H1 (cell line): ENCODE measurements at regions not wholly inside any gene's neighbourhood (a gene's known extent, or its start where the extent isn't known, plus 50 kb on each side); places are given as distances from the start of the nearest gene placed in this dataset.

Source experiments
- CTCF ChIA-PET: fragments of 300-600 bp; sonication (Branson Sonifier 250); formaldehyde crosslinking; loops from one replicate; lab custom pipeline; 2021; ENCODE audit not compliant: partially characterized antibody; lab: Charles Lee
- POLR2A ChIA-PET: fragments of 300-600 bp; sonication (Branson Sonifier 250); formaldehyde crosslinking; loops from one replicate; lab custom pipeline; 2021; ENCODE audit warnings: inconsistent platforms; ENCODE audit not compliant: partially characterized antibody; lab: Charles Lee
- DNase-seq, 2 experiments: peaks; one replicate each; pipeline versions ENCODE4 v3.0.0 to v3.0.0-alpha.2; 2010 to 2022; ENCODE audit warnings: low spot score in 2 of 2, low read depth in 1 of 2, mixed read lengths in 1 of 2
- FAIRE-seq: peaks from 2 replicates; lab custom pipeline; 2011; peaks lifted over from hg19 to GRCh38; lab: Jason Lieb, UNC
- H2AFZ ChIP-seq: 2 replicates; pipeline ENCODE4 v1.8.1; 2012; ENCODE audit warnings: low read length, inconsistent platforms
- H2AK5ac ChIP-seq: 2 replicates; pipeline ENCODE4 v1.6.1; 2013; ENCODE audit warnings: low read depth, low read length
- H2BK120ac ChIP-seq: replicated peaks from 2 replicates; pipeline ENCODE3; 2013; ENCODE audit warnings: low read depth, low read length, inconsistent platforms
- H2BK12ac ChIP-seq: 2 replicates; pipeline ENCODE4 v1.6.1; 2013; ENCODE audit warnings: low read depth, low read length
- H2BK15ac ChIP-seq: 2 replicates; pipeline ENCODE4 v1.6.1; 2013; ENCODE audit warnings: low read length
- H2BK20ac ChIP-seq: 2 replicates; pipeline ENCODE4 v1.6.1; 2013; ENCODE audit warnings: low read length
- H2BK5ac ChIP-seq: 2 replicates; pipeline ENCODE4 v1.6.1; 2013; ENCODE audit warnings: low read depth, low read length
- H3K14ac ChIP-seq: 2 replicates; pipeline ENCODE4 v1.6.1; 2013; ENCODE audit warnings: inconsistent platforms; ENCODE audit not compliant: insufficient read length
- H3K18ac ChIP-seq: 2 replicates; pipeline ENCODE4 v1.6.1; 2013; ENCODE audit warnings: low read length; ENCODE audit errors: extremely low read depth
- H3K23ac ChIP-seq: 2 replicates; pipeline ENCODE4 v1.6.1; 2013; ENCODE audit warnings: inconsistent platforms; ENCODE audit not compliant: insufficient read length
- H3K23me2 ChIP-seq: 2 replicates; pipeline ENCODE4 v1.6.1; 2013; ENCODE audit warnings: low read depth, low read length
- H3K27ac ChIP-seq: 2 replicates; pipeline ENCODE4 v1.6.1; 2011; ENCODE audit warnings: low read depth, low read length, inconsistent platforms
- H3K27me3 ChIP-seq, 4 experiments: replicated peaks in 1 of 4; 1 replicate in 1 of 4; 2 replicates in 3 of 4; pipeline versions ENCODE4 v1.6.1 to v1.8.1; 2011 to 2013; ENCODE audit warnings: low read length in 3 of 4, mild to moderate bottlenecking in 3 of 4, inconsistent platforms in 2 of 4, mixed read lengths in 2 of 4, moderate library complexity in 1 of 4; ENCODE audit not compliant: control insufficient read depth in 3 of 4, insufficient read depth in 3 of 4; ENCODE audit errors: extremely low read depth in 1 of 4
- H3K36me3 ChIP-seq, 4 experiments: 2 replicates each; pipeline versions ENCODE4 v1.6.1 to v1.8.1; 2011 to 2013; ENCODE audit warnings: mild to moderate bottlenecking in 4 of 4, low read length in 3 of 4, moderate library complexity in 2 of 4, control low read depth in 1 of 4, inconsistent platforms in 1 of 4; ENCODE audit not compliant: insufficient read depth in 4 of 4, control insufficient read depth in 2 of 4
- H3K4ac ChIP-seq: replicated peaks from 2 replicates; pipeline ENCODE3; 2013; ENCODE audit warnings: low read length, low read depth, mixed read lengths, inconsistent platforms; ENCODE audit not compliant: insufficient read length
- H3K4me1 ChIP-seq, 4 experiments: replicated peaks in 1 of 4; 1 replicate in 1 of 4; 2 replicates in 3 of 4; pipeline versions ENCODE4 v1.6.1 to v1.8.1; 2011 to 2013; ENCODE audit warnings: low read length in 3 of 4, inconsistent platforms in 2 of 4, mixed read lengths in 1 of 4; ENCODE audit not compliant: insufficient read depth in 4 of 4, control insufficient read depth in 3 of 4
- H3K4me2 ChIP-seq, 2 experiments: 2 replicates each; pipeline versions ENCODE4 v1.6.1 to v1.8.1; 2011 to 2013; ENCODE audit warnings: low read depth in 2 of 2, low read length in 2 of 2, control low read depth in 1 of 2, inconsistent platforms in 1 of 2, mild to moderate bottlenecking in 1 of 2; ENCODE audit not compliant: insufficient read depth in 1 of 2
- H3K4me3 ChIP-seq, 4 experiments: fragments of 200-600, 300-600 bp in 1 of 4; sonication (generic), shearing (Covaris generic), sonication (Bioruptor Twin) in 1 of 4; 2 replicates each; pipeline versions ENCODE4 v1.5.1 to v1.8.1; 2011 to 2016; ENCODE audit warnings: low read length in 4 of 4, low read depth in 3 of 4, control low read depth in 2 of 4, inconsistent platforms in 2 of 4, mild to moderate bottlenecking in 2 of 4, mixed read lengths in 1 of 4, moderate library complexity in 1 of 4; ENCODE audit not compliant: insufficient read depth in 2 of 4; ENCODE audit errors: extremely low read depth in 1 of 4
- H3K56ac ChIP-seq: replicated peaks from 2 replicates; pipeline ENCODE3; 2013; ENCODE audit warnings: low read depth, mild to moderate bottlenecking, mixed read lengths, low read length, inconsistent platforms; ENCODE audit not compliant: insufficient read length
- H3K79me1 ChIP-seq: 2 replicates; pipeline ENCODE4 v1.6.1; 2013; ENCODE audit warnings: low read depth, low read length, control low read depth
- H3K79me2 ChIP-seq, 2 experiments: 2 replicates each; pipeline versions ENCODE4 v1.6.1 to v1.8.1; 2012 to 2013; ENCODE audit warnings: low read length in 2 of 2, mild to moderate bottlenecking in 2 of 2, inconsistent platforms in 1 of 2; ENCODE audit not compliant: insufficient read depth in 2 of 2, control insufficient read depth in 1 of 2
- H3K9ac ChIP-seq, 4 experiments: replicated peaks in 1 of 4; 1 replicate in 1 of 4; 2 replicates in 3 of 4; pipeline versions ENCODE4 v1.6.1 to v1.8.1; 2011 to 2013; ENCODE audit warnings: low read depth in 3 of 4, low read length in 3 of 4, control low read depth in 2 of 4, mild to moderate bottlenecking in 2 of 4, moderate library complexity in 2 of 4, inconsistent platforms in 1 of 4; ENCODE audit errors: extremely low read depth in 1 of 4
- H3K9me3 ChIP-seq, 2 experiments: 2 replicates each; pipeline versions ENCODE4 v1.6.1 to v1.8.1; 2012 to 2013; ENCODE audit warnings: mild to moderate bottlenecking in 2 of 2, moderate library complexity in 2 of 2, control low read depth in 1 of 2, inconsistent platforms in 1 of 2, low read depth in 1 of 2, low read length in 1 of 2, mixed read lengths in 1 of 2; ENCODE audit not compliant: insufficient read depth in 2 of 2
- H4K20me1 ChIP-seq, 2 experiments: replicated peaks in 1 of 2; 2 replicates each; pipeline versions ENCODE3 to v1.8.1; 2011 to 2013; ENCODE audit warnings: inconsistent platforms in 2 of 2, low read length in 2 of 2, mild to moderate bottlenecking in 1 of 2; ENCODE audit not compliant: insufficient read depth in 2 of 2, control insufficient read depth in 1 of 2
- H4K5ac ChIP-seq: 2 replicates; pipeline ENCODE4 v1.6.1; 2013; ENCODE audit warnings: low read length, low read depth, mixed read lengths, inconsistent platforms; ENCODE audit not compliant: insufficient read length
- H4K8ac ChIP-seq: 2 replicates; pipeline ENCODE4 v1.8.0; 2013; ENCODE audit warnings: mild to moderate bottlenecking, moderate library complexity, low read length, inconsistent platforms; ENCODE audit not compliant: insufficient read depth; ENCODE audit errors: extremely low read depth
- H4K91ac ChIP-seq: replicated peaks from 2 replicates; pipeline ENCODE3; 2013; ENCODE audit warnings: low read length, mixed read lengths, inconsistent platforms; ENCODE audit not compliant: insufficient read length
- BRCA1 ChIP-seq: IDR thresholded peaks from 2 replicates; pipeline ENCODE4 v1.6.1; 2012; ENCODE audit warnings: low read depth, low read length, improper control_type of control experiment
- CEBPB ChIP-seq: IDR thresholded peaks from 2 replicates; pipeline ENCODE4 v1.6.1; 2012; ENCODE audit warnings: low read depth, low read length
- HDAC2 ChIP-seq, 2 experiments: fragments of 300-600 bp in 1 of 2; sonication (generic) in 1 of 2; IDR thresholded peaks; 2 replicates each; pipeline ENCODE4 v1.6.1; 2011 to 2012; ENCODE audit warnings: low read depth in 2 of 2, low read length in 2 of 2, mild to moderate bottlenecking in 2 of 2, moderate library complexity in 2 of 2, borderline replicate concordance in 1 of 2, inconsistent platforms in 1 of 2
- RXRA ChIP-seq: IDR thresholded peaks from 2 replicates; pipeline ENCODE4 v1.6.1; 2011; ENCODE audit warnings: low read depth, mild to moderate bottlenecking, low read length, moderate library complexity; ENCODE audit not compliant: insufficient read depth
- SP2 ChIP-seq: IDR thresholded peaks from 2 replicates; pipeline ENCODE4 v1.6.1; 2012; ENCODE audit warnings: mild to moderate bottlenecking, low read length, inconsistent platforms
- TAF1 ChIP-seq: IDR thresholded peaks from 2 replicates; pipeline ENCODE4 v1.6.1; 2011; ENCODE audit warnings: mild to moderate bottlenecking, low read depth, low read length
- TCF12 ChIP-seq: IDR thresholded peaks from 2 replicates; pipeline ENCODE4 v1.6.1; 2011; ENCODE audit warnings: low read depth, mild to moderate bottlenecking, low read length
- WGBS, 2 experiments: shearing (Covaris generic) in 1 of 2; methylation state at CpG; one replicate each; pipeline versions ENCODE4 v1.1.6 to v1.1.7; 2013 to 2015; ENCODE audit warnings: low lambda C conversion rate in 2 of 2, mixed read lengths in 2 of 2, inconsistent platforms in 1 of 2, low coverage in 1 of 2, missing lambda C conversion rate in 1 of 2; ENCODE audit not compliant: insufficient replicate concordance in 2 of 2, insufficient coverage in 1 of 2, insufficient read length in 1 of 2; ENCODE audit errors: extremely low coverage in 1 of 2, missing lambda C conversion rate in 1 of 2; 5-methylcytosine and 5-hydroxymethylcytosine counted together
- TF ChIP-seq, protein P1 (sequence below): IDR thresholded peaks from 2 replicates; pipeline ENCODE4 v1.6.1; 2011; ENCODE audit warnings: low read length, improper control_type of control experiment
- TF ChIP-seq, protein P2 (sequence below): IDR thresholded peaks from 2 replicates; pipeline ENCODE4 v1.6.1; 2012; ENCODE audit warnings: low read length, inconsistent platforms

DNA sequence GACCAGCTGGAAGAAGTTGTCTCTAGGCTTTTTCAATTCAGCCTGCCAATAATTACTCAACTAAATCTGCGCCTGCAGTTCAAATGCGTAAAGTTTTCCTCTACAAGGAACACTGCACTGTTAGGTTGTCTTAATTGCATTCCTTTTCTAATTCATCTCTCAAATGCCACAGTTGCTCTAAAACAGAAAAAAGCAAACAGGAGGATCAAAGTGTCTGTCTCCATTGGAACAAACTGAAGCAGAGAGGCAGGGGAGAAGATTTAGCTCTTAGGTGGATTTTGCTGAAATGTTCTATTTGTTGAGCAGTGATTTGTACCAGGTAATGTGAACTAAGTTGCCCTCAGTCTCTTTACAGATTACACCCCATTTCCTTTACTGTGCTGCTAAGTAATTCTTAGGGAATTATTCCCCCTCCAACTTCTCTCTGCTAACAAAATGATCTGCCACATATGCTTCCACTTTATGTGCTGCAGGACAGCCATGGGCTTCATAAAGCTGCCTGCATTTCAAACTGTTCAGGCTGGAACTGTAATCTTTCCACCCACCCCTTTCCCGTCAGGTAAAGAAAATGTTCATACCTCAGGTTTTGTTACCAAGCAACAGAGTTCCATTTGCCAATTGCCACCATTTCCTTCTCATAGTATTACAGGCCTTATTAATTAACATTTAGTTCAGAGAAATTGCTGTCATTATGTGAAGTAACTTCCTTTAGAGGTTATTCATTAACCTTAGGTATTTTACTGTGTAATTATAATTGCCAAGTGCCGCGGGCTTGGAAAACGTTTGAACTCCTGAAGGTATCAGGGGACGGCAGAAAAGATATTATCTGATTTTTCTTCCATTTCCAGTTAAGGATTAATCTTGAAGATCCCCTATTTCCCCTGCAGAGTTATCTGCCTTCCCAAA lies 149.3 kb downstream of the SPRY1 start:
- Histone ChIP-seq H3K9ac (peak overlapping the region in 1 of 4 experiments; percentile 42; a peak in 1 of 7 replicates), H3K23me2 (peaks cover 2% of the 10 kb centered on the region; the same call in 1 of the 2 replicates), H2BK12ac (peak overlapping the region; percentile 93; the same call in 1 of the 2 replicates), H3K56ac (no peak overlapping the region), H2BK120ac (no peak overlapping the region), H3K4ac (no peak overlapping the region), H3K27ac (no peak overlapping the region), H2BK15ac (no peak overlapping the region), H3K4me2 (peak overlapping the region in 1 of 2 experiments; percentile 77; a peak in 1 of 4 replicates), H3K18ac (peak overlapping the region; percentile 86), H2BK20ac (no peak overlapping the region; the same call in 1 of the 2 replicates), H3K27me3 (no peaks in the 10 kb centered on the region), H3K79me1 (no peaks in the 10 kb centered on the region), H3K36me3 (no peaks in the 10 kb centered on the region), H3K4me1 (peaks cover 8 to 27% (median 17%) of the 10 kb centered on the region in 4 experiments), H2AFZ (peak overlapping the region; percentile 85), H4K5ac (no peak overlapping the region), H3K23ac (no peak overlapping the region), H2BK5ac (no peak overlapping the region), H4K91ac (peak overlapping the region; percentile 7), H2AK5ac (no peak overlapping the region), H3K79me2 (no peaks in the 10 kb centered on the region), H4K8ac (no peak overlapping the region), H3K14ac (no peak overlapping the region), H4K20me1 (no peaks in the 10 kb centered on the region), H3K4me3 (no peak overlapping the region), H3K9me3 (no peaks in the 10 kb centered on the region)
- 77% methylated on average over 7 of the region's 7 CpGs; no CpG with 5 or more reads in 1 of the 2 experiments for WGBS, 2 experiments
- POLR2A ChIA-PET = no interaction called here
- DNase-seq (no peak), FAIRE-seq (no peak)
- CTCF ChIA-PET = interaction anchor here (1.0 to 1.2 kb wide), 4 partner anchors 17 to 298 kb away, joined by 3 to 4 read pairs (median 4); no protein-coding TSS in a partner anchor
- no peak for TF ChIP-seq TAF1
- no peak for TF ChIP-seq CEBPB
- TF ChIP-seq, protein P1, sequence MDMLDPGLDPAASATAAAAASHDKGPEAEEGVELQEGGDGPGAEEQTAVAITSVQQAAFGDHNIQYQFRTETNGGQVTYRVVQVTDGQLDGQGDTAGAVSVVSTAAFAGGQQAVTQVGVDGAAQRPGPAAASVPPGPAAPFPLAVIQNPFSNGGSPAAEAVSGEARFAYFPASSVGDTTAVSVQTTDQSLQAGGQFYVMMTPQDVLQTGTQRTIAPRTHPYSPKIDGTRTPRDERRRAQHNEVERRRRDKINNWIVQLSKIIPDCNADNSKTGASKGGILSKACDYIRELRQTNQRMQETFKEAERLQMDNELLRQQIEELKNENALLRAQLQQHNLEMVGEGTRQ = no peak
- TF ChIP-seq, protein P2, sequence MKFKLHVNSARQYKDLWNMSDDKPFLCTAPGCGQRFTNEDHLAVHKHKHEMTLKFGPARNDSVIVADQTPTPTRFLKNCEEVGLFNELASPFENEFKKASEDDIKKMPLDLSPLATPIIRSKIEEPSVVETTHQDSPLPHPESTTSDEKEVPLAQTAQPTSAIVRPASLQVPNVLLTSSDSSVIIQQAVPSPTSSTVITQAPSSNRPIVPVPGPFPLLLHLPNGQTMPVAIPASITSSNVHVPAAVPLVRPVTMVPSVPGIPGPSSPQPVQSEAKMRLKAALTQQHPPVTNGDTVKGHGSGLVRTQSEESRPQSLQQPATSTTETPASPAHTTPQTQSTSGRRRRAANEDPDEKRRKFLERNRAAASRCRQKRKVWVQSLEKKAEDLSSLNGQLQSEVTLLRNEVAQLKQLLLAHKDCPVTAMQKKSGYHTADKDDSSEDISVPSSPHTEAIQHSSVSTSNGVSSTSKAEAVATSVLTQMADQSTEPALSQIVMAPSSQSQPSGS = no peak
- no peak for TF ChIP-seq HDAC2 (IDR thresholded peaks at IDR 0.05; ENCODE audit: borderline replicate concordance in 1 of 2, low read depth in 2 of 2, low read length in 2 of 2)
- no peak for TF ChIP-seq SP2
- no peak for TF ChIP-seq TCF12
- no peak for TF ChIP-seq RXRA
- no peak for TF ChIP-seq BRCA1
